ENCODE measurements at regions not wholly inside any gene's neighbourhood (a gene's known extent, or its start where the extent isn't known, plus 50 kb on each side); places are given as distances from the start of the nearest gene placed in this dataset.

DNA sequence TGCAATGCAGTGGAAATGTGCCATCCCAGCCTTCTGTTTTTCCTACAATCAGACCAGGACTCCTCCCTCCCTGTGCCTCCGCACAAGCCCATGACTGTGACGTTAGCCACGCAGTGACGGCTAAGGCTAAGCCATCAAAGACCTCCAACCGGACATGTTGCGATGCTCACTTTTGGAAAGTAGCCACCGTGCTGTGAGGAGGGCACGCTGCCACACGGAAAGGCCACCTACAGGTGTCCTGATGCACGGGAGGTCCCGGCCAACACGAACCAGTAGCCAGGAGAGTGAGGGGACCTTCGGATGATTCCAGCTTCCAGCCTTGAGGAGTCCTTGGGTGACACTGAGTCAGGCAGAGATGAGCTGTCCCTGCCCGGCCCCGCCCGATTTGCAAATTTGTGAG lies 53.9 kb downstream of the FOXL1 start:
- DNase-seq = no peak

GRCh38 chr16:86632944-86633343 lies 54.6 kb downstream of the FOXL1 start:
- no peak for DNase-seq

DNA sequence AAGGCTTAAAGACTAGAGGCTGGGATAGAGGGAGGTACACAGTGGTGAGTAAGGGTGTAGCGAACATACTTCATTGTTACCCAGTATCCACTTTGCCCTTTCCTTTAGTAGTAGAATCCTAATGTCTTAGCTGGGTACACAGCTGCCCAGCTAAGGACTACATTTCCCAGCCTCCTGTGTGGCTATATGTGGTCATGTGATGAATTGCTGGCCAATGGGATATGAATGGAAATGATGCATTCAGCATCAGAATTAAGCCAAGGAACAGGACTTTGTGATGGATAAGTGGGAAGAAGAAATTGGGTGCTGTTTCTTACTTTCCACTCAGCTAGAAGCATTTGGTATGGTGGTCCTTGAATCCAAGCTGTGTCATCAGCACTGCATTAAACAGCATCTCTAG lies 55.9 kb downstream of the FOXL1 start:
- no peak for DNase-seq

DNA sequence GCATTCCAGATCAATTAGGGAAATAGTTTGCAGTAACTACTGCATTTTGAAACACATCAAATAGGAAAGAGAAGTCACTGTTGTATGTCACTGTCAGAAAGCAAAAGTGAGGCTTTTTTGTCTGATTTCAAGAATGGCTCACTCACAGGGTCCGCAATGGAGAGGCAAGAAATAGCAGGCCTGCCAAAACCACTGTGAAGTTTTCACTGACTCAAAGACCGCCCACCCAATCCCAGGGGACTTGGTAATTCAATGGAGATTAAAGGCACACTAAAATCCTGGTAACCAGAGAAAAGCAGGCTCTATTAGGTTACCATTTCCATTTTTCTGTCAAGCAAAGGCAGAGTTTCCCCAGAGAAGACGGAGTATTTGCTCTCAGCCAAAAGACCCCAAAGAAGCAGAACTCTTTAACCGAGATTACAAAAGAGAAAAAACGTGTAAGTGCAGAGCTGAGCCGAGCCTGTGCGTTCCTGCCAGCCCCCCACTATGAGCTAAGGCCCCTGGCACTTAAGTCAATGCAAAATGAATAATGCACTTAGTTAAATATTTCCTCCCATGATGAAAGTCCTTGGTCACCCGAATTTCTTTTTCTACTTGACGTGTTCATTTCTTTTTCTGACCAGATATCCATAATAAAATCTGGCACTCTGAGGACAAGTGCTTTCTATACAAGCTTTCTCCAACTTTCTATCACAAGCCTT lies 57.0 kb downstream of the FOXL1 start:
- DNase-seq = no peak

DNA sequence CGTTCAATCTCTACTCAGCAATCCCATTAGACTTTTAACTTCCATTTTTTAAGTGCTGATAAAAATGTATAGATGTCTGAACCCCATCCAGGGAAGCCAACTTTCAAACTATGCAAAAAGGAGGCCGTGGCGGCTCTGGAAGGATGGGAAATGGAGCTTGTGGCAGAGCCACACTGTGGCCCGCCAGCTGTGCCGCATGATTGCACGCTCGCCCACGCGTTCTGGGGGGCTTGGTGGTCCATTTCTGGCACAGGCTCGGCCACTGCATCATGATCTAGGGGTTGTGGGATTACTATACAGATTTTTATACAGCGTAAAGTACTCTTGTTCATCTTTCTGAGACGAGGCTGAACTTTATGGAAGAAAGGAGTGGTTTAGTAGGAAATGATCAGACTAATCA lies 57.6 kb downstream of the FOXL1 start:
- DNase-seq = no peak

DNA sequence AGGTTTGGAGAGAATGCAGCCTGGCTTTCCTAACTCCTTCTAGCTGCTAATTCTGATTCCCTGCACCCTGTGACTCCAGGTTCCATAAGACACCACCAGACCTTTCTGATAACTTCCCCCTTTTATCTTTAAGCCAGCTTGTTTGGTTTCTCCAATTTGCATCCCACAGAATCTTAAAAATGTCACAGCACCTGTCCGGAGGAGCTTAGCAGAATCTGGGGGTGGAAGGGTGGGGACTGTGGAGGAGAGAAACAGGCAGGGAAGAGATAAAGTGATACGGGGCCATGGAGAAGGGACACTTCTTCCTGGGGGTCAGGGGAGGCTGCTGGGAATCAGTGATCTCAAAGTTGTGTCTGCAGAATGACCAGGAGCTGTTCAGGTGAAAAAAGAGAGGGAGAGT lies 59.4 kb downstream of the FOXL1 start:
- no peak for DNase-seq

DNA sequence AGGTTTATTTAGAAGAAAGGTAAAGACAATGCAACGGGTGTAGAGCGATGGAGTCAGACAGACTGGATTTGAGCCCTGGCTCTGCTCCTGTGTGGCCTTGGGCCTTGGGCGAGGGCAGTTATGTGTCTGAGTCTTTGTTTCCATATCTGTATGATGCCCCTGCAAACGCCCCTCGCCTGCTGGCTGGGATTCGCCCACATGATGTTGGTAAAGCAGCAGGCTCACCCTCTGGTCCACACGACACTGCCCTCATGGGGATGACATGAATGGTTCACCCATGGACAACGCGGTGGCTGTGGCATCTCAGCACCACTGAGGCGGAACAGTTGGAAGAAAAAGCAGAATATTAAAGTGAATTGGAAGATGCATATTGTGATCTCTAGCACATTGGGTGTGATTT lies 60.3 kb downstream of the FOXL1 start:
- DNase-seq = no peak

DNA sequence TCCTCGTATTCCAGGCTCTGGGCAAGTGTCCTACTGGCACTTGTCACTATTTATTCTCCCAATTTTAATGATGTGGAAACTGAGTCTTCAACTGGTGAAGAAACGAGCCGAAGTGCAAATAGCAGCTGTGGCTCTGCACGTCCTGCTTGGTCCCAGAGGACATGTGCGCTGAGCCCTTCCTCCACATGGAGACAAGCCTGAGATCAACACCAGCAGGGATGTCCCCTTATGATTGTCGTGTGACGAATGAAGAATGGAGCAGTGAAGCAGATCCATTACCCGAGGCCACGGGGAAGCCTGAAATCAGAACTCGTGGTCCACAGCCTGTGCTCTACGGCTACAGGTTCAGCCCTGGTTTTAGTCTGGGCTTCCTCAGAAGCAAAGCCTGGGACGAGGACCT lies 61.0 kb downstream of the FOXL1 start:
- no peak for DNase-seq

- no peak for DNase-seq
These were observed 62.0 kb downstream of the FOXL1 start for GRCh38 chr16:86640265-86640843.

- no peak for DNase-seq
These were observed 63.7 kb downstream of the FOXL1 start for GRCh38 chr16:86642087-86642486.

GRCh38 chr16:86643671-86644070 lies 65.3 kb downstream of the FOXL1 start:
- no peak for DNase-seq

DNA sequence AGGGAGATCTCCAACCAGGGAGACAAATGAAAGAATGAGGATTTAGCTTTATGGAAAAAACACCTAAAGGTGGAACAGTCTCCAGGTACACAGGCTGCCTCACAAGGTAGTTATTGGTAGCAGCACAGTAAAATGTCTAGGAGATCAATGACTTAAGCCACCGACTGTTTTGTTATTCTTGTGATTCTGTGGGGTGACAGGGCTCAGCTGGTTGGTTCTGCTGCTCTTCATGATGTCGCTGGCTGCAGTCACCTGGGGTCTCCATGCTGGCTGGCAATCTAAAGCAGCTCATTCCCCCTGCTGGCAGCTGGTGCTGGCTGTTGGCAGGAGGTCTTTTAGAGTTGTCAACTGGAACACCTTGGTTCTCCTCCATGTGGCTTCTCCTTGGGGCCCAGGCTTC lies 69.2 kb downstream of the FOXL1 start:
- no peak for DNase-seq

DNA sequence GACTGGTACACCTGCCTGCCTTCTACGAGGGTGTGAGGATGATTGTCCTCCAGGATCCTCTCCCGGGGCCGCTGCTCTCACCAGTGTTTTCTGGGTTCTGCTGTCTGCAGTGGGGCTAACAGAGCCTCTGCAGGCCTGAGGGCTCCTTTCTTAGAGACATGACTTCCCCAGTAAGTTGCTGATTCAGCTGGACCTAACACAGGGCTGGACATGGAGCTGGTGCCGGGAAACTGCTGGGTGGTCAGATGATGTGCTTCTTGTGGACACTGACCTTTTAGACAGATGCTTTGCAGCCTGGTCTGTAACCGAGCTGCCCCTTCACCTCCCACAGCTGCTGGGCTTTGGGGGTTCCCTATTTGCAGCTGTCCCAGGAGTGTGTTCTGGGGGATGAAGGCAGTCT lies 71.5 kb downstream of the FOXL1 start:
- DNase-seq = no peak

- DNase-seq = no peak
These were observed 72.8 kb downstream of the FOXL1 start for GRCh38 chr16:86651013-86651627.

- no peak for DNase-seq
These were observed 73.5 kb downstream of the FOXL1 start for GRCh38 chr16:86651823-86652222.

- no peak for DNase-seq
These were observed 75.1 kb downstream of the FOXL1 start for GRCh38 chr16:86653285-86654006.

DNA sequence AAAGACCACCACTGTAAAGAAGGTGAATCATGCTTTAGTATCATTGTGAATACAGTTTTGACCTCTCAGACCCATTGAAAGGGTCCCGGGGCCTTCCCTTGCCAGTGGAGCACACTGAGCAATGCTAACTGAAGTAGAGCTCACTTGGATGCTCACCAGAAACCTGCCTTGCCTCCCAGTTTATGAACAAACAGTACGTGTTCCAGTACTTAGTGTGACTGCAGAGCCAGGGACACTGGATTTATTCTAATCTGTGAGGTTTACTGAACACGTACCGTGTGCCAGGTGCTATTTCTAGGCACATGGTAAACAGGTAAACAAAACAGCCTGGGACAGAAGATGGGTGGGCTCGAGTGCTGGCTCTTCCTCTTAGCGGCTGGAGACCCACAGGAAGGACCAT lies 79.6 kb downstream of the FOXL1 start:
- DNase-seq = no peak

GRCh38 chr16:86660623-86661022 lies 82.3 kb downstream of the FOXL1 start:
- no peak for DNase-seq

DNA sequence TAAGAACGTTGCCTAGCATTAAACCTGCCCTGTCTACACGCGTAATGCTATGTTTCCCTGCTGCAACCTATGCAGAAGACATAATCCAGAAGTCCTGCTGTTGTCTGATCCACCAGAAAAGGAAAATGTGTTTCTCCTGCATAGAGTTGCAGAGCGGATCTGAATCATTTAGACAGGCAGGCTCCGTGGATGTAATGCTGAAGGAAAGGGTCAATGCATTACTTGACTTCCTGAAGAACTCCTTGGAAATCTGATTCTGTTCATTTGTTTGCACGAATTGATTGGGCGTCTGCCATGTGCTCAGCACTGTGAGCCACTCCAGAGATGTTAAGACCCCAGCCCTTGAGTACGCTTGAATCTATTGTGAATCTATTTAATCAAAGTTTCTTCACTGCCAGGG lies 83.4 kb downstream of the FOXL1 start:
- DNase-seq = no peak

DNA sequence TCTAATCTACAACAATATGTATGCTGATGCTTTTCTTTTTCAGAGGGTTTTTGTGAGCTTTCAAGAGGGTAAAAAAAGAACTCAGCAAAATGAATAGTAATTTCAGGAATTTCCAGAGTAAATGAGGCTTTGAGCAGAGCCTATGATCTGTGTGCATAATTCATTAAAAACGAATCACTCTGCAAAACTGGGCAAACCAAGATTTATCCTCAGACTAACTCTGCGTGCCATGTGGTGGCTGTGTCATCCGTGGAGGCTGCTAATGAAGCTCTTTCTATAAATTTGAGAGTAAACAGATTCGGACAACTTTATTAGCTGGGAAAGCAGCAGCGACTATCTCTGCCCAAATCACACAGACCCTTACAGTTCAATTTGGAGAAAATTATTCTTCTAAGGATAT lies 83.8 kb downstream of the FOXL1 start:
- no peak for DNase-seq

GRCh38 chr16:86662740-86663139 lies 84.4 kb downstream of the FOXL1 start:
- DNase-seq = no peak

DNA sequence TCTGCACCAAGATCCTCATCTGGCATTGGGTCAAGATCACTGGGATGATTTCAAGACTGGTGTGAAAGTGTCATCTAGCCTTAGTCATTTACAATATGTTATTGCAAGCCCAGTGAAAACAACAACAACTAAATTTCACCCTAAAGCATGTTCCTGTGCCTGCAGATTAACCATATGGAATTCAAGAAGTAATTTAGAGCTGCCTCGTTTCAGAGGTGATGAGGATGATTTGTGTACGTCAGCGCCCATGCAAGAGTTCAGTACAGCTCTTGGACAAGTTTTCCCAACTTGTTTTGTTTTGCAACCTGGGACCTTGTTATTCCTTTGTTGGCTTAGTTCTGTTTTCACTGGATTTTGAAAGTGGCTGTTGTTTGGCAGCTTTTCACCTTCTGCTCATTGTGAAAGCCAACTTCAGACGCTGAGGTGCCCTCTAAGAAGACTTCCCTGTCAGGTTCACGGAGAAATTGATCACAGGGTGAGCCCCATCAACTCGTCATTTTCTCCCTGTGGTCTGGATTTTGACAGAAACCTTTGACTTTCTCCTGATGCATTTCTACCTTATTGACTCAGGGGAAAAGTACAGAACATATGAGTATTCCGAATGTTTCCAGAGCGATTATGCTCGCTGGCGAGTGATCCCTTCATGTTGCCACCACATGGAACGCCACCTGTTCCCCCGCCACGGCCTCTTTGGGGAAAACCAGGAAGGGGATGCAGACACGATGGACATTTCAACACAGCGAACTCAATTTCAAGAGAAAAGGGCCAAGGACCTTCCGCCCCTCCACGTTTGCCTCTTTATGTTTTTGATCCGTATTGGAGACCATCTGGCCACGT lies 85.6 kb downstream of the FOXL1 start:
- no peak for DNase-seq
